ENCODE measurements at regions not wholly inside any gene's neighbourhood (a gene's known extent, or its start where the extent isn't known, plus 50 kb on each side); places are given as distances from the start of the nearest gene placed in this dataset.
"Not testable (repeated sequence)": the region's sequence is repeated elsewhere in the genome, so short reads cannot be mapped to it uniquely, and the experiment has no call there.

- DNase-seq, result no peak
Observed at GRCh38 chr4:27775156-27775555, 914.5 kb downstream of the STIM2 start.

- no peak for DNase-seq
Observed at GRCh38 chr4:27779827-27780226, 919.2 kb downstream of the STIM2 start.

DNA sequence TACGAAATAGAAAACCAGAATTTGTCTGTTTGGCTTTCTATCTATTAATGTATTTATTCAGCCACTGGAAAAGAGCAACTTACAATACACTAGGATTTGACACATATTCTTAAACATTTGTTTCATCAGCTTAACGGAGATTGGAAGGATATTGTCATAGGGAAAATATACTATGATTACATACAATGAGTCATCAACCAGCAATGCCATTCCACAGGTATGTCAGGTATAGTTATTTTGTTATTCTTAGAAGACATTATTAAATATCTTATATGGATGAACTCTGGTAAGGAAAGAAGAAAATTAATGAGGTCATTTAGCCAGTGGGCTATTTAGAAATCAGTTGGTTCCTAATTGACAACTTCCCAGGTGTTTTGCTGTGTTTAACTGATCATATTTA lies 926.6 kb downstream of the STIM2 start:
- no peak for DNase-seq

- no peak for DNase-seq
Observed at GRCh38 chr4:27789773-27790172, 929.1 kb downstream of the STIM2 start.

DNA sequence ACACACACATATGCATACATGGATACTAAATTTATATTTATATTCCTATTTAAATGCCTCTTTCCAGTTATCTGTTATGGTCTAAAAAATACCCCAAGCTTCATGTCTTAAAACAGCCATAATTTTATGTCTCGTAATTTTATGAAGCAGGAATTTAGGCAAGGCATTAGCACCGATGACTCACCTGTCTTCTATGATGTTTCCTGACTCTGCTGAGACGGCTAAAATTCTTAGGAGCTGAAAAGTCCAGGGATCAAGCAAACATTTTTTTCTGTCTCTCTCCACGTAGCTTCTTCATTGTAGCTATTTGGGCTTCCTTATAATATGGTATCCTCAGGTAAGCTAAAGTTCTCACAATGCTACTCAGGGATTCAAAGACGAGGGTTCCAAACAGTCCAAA lies 930.3 kb downstream of the STIM2 start:
- no peak for DNase-seq

DNA sequence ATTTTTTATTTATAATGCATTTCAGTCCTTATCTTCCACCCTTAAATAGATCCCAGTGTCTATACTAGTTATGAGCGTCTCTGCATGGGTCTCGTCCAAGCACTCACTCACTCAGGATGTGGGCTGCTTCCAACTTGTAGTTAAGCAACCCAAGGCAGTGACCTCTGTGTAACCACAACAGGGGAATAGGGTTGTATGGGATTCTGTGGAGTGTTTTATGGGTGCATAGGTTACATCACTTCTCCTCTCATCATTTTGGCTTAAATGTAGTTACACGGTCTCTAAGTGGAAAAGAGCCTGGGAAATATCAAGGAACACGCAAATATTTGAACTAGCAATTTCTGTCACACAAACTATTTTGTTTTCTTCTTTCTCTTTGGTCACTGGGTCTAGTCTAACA lies 931.0 kb downstream of the STIM2 start:
- DNase-seq, result no peak

GRCh38 chr4:27807207-27807606 lies 946.6 kb downstream of the STIM2 start:
- no peak for DNase-seq

DNA sequence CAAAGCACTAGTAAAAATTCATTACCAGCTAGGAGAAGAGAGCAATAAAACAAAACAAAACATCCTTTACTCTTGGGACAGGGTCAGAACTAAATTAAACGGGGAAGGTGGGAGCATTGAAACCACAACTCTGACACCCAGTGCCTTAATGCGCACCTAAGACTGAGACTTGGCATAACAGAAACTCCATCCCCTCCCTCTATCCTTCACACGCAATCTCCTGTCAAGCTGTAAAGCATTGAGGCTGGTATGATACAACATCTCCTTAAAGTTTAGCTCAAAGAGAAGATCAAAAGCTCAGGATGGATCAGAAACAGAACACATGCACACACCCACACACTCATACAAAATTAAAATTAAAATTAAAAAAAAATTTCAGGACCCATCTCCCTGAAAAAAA lies 951.3 kb downstream of the STIM2 start:
- DNase-seq, result no peak

DNA sequence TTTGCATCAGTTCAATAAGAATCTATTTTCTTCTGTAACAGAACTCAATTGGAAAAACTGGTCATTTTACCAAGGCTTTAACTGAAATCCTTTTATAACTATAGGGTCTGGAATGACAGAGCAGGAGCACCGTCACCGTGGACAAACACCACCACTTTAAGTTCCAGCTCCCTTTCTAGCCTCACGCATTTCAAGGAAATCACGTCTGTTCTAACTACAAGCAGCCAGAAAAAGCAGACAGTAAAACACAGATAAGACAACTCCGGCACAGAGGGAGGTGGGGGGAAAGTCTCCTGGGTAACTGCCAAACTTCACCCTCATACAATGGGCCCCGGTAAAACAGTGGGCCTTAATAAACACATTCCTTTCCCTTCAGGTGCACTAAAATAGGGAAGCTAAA lies 952.6 kb downstream of the STIM2 start:
- DNase-seq, result not testable (repeated sequence)

GRCh38 chr4:27813699-27814425 lies 953.2 kb downstream of the STIM2 start:
- DNase-seq, result not testable (repeated sequence)

DNA sequence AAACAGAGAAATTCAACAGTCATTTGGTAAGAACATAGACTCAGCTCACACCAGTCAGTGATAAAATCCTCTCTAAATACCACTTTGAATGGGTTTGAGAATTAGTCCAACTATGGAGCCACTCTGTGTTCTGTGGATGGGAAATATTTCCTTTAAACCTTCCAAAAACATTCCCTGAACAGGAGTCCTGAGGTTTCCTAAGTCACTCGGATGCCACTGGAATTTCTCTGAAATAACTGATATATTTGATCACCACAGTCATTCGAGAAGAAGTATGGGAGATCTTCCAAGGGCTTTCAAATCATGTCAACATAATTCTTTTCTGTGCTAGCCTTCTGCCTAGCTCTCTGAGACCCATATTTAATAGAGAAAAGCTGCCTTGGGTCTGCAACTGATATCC lies 958.6 kb downstream of the STIM2 start:
- no peak for DNase-seq

DNA sequence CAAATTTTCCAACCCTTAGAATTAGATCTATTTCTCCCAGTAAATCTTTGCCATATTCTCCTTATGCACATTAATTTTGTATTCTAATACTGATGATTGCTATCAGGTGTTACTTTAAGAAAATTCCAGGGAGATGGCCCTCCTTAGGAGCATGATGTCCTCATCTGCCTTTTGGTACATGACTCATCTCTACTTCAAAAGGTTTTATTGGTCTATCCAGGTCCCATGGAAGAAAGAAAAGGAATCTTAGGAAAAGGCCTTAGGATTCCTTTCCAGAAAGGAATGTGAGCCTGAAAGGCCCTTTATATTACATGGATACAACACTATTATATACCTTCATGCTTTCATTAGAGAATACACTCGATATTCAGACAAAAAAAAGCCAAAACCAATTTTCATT lies 968.2 kb downstream of the STIM2 start:
- DNase-seq, result no peak

GRCh38 chr4:27830251-27830650 lies 969.6 kb downstream of the STIM2 start:
- no peak for DNase-seq

DNA sequence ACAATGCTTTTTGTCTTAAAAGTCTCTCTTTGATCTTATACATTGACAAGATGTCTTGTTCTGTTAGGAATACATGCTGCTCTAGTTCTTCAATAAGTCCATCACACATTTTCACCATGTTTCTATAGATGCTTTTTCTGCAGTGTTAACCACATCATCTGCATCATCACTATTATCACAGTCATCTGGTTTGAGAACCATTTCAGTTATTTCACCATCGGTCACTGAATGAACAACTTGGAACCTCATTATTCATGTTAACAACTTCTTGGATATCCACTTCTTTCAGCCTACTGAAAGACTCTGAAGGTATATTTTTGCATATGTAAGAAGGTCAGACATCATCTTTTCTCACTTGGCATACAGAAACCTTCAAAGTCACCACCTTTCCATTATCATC lies 975.2 kb downstream of the STIM2 start:
- DNase-seq, result no peak

- no peak for DNase-seq
Observed at GRCh38 chr4:27836523-27836922, 975.9 kb downstream of the STIM2 start.

- DNase-seq, result no peak
Observed at GRCh38 chr4:27843776-27844175, 983.1 kb downstream of the STIM2 start.

DNA sequence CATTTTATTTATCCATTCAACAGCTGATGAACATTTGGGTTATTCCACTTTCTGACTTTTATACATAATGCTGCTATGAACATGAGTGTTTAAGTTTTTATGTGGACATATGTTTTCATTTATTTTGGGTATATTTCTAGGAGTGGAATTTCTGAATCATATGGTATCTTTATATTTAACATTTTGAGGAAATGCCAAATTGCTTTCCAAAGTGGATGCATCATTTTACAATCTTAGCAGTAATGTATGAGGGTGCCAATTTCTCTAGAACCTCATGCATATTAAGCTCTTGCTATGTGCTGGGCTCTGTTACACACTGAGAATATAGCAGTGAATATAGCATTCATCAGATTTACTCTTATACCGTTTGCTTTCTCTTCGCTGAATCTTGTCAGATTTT lies 983.7 kb downstream of the STIM2 start:
- no peak for DNase-seq

DNA sequence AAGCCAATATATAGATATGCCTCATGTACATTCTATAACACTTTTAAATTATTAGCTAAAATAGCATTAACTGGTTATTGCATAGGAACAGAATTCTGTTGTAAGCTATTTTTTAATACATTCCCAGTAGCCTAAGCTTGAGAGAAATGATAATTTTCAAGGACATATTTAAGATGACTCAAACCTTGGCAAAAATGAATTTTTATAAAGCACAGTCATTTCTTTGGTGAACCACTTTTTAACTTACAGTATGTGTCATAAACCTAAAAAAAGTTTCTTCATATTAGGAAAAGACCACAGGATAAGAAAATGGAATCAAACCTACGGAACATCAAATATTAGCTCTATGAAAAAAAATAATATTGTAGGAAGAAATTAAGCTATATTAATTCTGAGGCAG lies 986.3 kb downstream of the STIM2 start:
- DNase-seq, result no peak

DNA sequence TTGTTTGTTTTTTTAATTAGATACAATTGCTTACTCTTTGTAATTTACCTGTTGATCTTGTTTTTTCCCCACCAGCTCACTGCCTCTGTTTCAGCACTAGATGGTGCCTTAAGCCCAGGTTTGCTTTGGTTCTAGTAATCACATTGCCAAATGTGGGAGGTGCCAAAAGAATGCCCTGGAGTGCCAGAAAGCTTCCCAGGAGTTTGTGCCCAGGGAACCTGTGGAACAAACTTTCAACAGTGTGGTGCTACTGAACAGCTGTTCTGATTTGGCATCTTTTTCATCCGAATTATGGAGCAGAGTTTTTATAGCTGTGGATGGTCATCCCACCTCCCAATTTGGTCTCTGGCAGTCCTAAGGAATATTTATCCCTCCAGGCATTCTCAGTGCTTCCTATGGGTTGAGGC lies 1000.7 kb downstream of the STIM2 start:
- no peak for DNase-seq

DNA sequence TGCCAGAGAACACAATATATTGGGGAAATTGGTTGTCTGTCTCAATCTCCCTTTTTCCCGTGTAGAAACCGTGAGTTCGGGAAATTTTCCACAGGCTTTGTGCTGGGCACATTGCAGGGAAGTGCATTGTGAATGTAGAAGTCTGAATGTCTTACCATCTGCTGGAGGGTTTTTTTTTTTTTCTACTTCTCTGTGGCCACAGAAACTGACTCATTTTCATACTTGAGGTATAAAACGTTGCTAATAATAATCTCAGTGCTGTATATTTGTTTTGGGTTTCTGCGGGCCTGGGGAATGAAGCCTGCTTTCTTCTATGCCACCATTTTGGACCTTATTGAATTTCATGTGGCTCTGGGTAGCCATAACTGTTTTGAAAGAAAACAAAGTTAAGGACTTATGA lies 1001.2 kb downstream of the STIM2 start:
- DNase-seq, result no peak

GRCh38 chr4:27873596-27873995 lies 1013.0 kb downstream of the STIM2 start:
- no peak for DNase-seq

DNA sequence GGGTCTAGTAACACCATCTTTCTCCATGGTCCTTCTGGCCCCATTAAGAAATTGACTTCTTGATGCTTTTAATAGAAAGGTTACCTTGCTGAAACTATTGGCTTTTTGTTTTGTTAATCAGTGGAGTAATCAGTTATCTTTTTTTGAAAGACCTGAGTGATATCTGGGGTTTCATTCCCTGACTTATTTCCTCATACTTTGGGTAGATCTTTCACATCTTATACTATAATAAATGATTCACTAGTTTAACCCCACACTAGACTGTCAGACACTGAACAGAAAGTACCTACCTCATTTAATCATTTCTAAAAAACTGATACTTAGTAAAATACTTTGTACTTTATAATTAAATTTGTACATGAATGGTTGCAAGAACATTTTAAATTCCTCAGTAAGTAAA lies 1021.1 kb downstream of the STIM2 start:
- no peak for DNase-seq

DNA sequence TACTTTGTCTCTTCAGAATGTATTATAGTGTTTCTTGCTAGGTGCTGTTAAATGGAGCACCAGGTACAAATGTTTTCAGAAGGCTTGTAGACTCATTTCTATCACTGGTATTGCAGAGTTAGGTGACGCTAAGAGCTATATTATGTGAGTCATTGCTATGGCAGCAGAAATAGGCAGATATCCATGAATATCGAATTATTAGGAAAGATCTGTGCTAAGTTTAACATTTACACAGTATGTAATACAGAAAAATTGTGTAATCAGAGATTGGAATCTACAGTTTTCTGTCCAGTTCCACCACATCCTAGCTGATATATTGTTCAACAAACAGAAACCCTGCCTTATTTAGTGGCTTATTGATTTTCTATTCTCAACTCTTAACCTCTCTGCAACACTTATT lies 1025.5 kb downstream of the STIM2 start:
- DNase-seq, result no peak

- DNase-seq, result no peak
Observed at GRCh38 chr4:27887646-27888045, 1027.0 kb downstream of the STIM2 start.

DNA sequence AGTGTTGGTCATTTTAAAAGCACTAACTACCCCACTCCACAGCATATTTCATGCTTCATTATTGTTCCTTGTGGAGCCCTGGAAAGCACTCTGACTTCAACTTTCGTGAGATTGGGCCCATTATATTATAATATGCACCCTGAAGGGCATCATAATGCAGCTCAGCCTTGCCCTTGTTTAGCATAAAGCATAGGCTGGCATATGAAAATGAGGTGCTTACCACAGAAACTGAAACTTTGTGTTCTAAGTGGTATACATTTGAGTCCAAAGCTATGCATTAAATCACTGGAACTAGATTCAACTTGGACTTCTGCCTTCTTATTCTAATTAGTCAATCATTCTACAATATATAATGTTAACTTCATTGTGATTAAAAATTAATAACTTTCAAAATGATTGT lies 1027.9 kb downstream of the STIM2 start:
- DNase-seq, result no peak

GRCh38 chr4:27894951-27895350 lies 1034.3 kb downstream of the STIM2 start:
- DNase-seq, result no peak
